ENCODE measurements at regions not wholly inside any gene's neighbourhood (a gene's known extent, or its start where the extent isn't known, plus 50 kb on each side); places are given as distances from the start of the nearest gene placed in this dataset.

- DNase-seq (ENCODE audit: low spot score) (no peak), ATAC-seq (no peak)
- CTCF ChIA-PET = no interaction called here
- H3K27ac Mint-ChIP-seq = no peak overlapping the region
- no peak for TF ChIP-seq NFE2L1 (CRISPR knock-in tag; IDR thresholded peaks at IDR 0.05)
- TF ChIP-seq ZNF425 (CRISPR knock-in tag; conservative IDR thresholded peaks at IDR 0.05) = no peak
- no peak for TF ChIP-seq CBFB (CRISPR knock-in tag; IDR thresholded peaks at IDR 0.05; ENCODE audit: low read depth)
- no peak for TF ChIP-seq USF1 (CRISPR knock-in tag; IDR thresholded peaks at IDR 0.05)
- no peak for TF ChIP-seq STAT6 (CRISPR knock-in tag; conservative IDR thresholded peaks at IDR 0.05; ENCODE audit: low read depth)
- no peak for TF ChIP-seq NR1H2 (CRISPR knock-in tag; IDR thresholded peaks at IDR 0.05)
- no peak for TF ChIP-seq NFYB (CRISPR knock-in tag; conservative IDR thresholded peaks at IDR 0.05; ENCODE audit: low read depth)
- H3K36me3 Mint-ChIP-seq = no peaks in the 10 kb centered on the region
- H3K27me3 Mint-ChIP-seq (ENCODE audit: low read depth) = peaks cover 2% of the 10 kb centered on the region; the same call in 1 of the 2 replicates
- POLR2A ChIA-PET = no interaction called here
- H3K4me3 Mint-ChIP-seq = no peak overlapping the region
- peaks cover 35% of the 10 kb centered on the region for H3K4me1 Mint-ChIP-seq
- H3K9me3 Mint-ChIP-seq = peaks cover 11% of the 10 kb centered on the region
Measured at GRCh38 chr6:117075218-117075617, 190.1 kb upstream of the VGLL2 start.

GRCh38 chr6:117076076-117076475 is 189.3 kb upstream of the VGLL2 start:
- Mint-ChIP-seq H3K36me3 (no peaks in the 10 kb centered on the region), H3K4me1 (peaks cover 35% of the 10 kb centered on the region), H3K27ac (no peak overlapping the region), H3K9me3 (peaks cover 6% of the 10 kb centered on the region), H3K27me3 (ENCODE audit: low read depth) (0 out of 2 replicates have a peak, but pooled peaks cover 2% of the 10 kb centered on the region), H3K4me3 (no peak overlapping the region)
- CTCF ChIA-PET = no interaction called here
- POLR2A ChIA-PET = no interaction called here
- ATAC-seq = no peak
- no peak for DNase-seq (ENCODE audit: low spot score)
- TF ChIP-seq TP53 (CRISPR knock-in tag; IDR thresholded peaks at IDR 0.05) = no peak
- TF ChIP-seq ZNF416 (CRISPR knock-in tag; IDR thresholded peaks at IDR 0.05) = no peak
- TF ChIP-seq EMX1 (CRISPR knock-in tag; IDR thresholded peaks at IDR 0.05) = no peak
- TF ChIP-seq GABPB1 (CRISPR knock-in tag; IDR thresholded peaks at IDR 0.05) = no peak
- no peak for TF ChIP-seq ZSCAN18 (CRISPR knock-in tag; IDR thresholded peaks at IDR 0.05)
- TF ChIP-seq HMGXB4 (CRISPR knock-in tag; IDR thresholded peaks at IDR 0.05) = no peak
- TF ChIP-seq STAT6 (CRISPR knock-in tag; conservative IDR thresholded peaks at IDR 0.05; ENCODE audit: low read depth) = no peak
- no peak for TF ChIP-seq SMAD4 (CRISPR knock-in tag; IDR thresholded peaks at IDR 0.05)
- no peak for TF ChIP-seq ZBTB21 (CRISPR knock-in tag; IDR thresholded peaks at IDR 0.05; ENCODE audit: borderline replicate concordance)
- no peak for TF ChIP-seq RORB (CRISPR knock-in tag; IDR thresholded peaks at IDR 0.05)
- TF ChIP-seq USF1 (CRISPR knock-in tag; IDR thresholded peaks at IDR 0.05) = no peak
- TF ChIP-seq PRRX2 (CRISPR knock-in tag; IDR thresholded peaks at IDR 0.05) = no peak
- no peak for TF ChIP-seq FOXP4 (CRISPR knock-in tag; IDR thresholded peaks at IDR 0.05)
- no peak for TF ChIP-seq CREB1 (CRISPR knock-in tag; IDR thresholded peaks at IDR 0.05)
- no peak for TF ChIP-seq NR2C2 (CRISPR knock-in tag; IDR thresholded peaks at IDR 0.05)
